Left colon (tissue), 2 donors: ENCODE measurements at regions not wholly inside any gene's neighbourhood (a gene's known extent, or its start where the extent isn't known, plus 50 kb on each side); places are given as distances from the start of the nearest gene placed in this dataset.

ENCODE experiments used
- ATAC-seq: fragments of 200-7000 bp; cut with Tn5 transposase; one replicate; pipeline ENCODE4 v1.9.1; 2020; ENCODE audit warnings: mild to moderate bottlenecking, moderate library complexity
- DNase-seq, 2 donors: peaks; one replicate each; pipeline ENCODE4 v3.0.0-alpha.2; 2020
- intact Hi-C, 2 donors: fragments of 100-400 bp; cut with DNase I in 1 of 2; cut with micrococcal nuclease in 1 of 2; formaldehyde crosslinking; loops; one replicate each; pipeline versions ENCODE4 v1.11.2 to v1.14.0; 2022; cut with DNase I, micrococcal nuclease
- donor health status: DM: no; HTN: no; CAD: no.
- donor health status: DM: yes; HTN: yes; CAD: no.

GRCh38 chr2:22855761-22856184, 529.2 kb upstream of the KLHL29 start:
- DNase-seq (no peak), ATAC-seq (no peak)
- intact Hi-C loops: no loop called here

GRCh38 chr2:22867973-22868372, 517.0 kb upstream of the KLHL29 start:
- ATAC-seq: no peak
- no peak for DNase-seq
- intact Hi-C loops: no loop called here

GRCh38 chr2:22878121-22878520, 506.9 kb upstream of the KLHL29 start:
- intact Hi-C loops: no loop called here
- DNase-seq (no peak), ATAC-seq (no peak)

- DNase-seq (no peak), ATAC-seq (no peak)
- intact Hi-C loops: no loop called here
These were observed 505.7 kb upstream of the KLHL29 start for GRCh38 chr2:22879009-22879863.

- ATAC-seq (no peak), DNase-seq (no peak)
- intact Hi-C loops: no loop called here
These were observed 504.8 kb upstream of the KLHL29 start for GRCh38 chr2:22880161-22880560.

- ATAC-seq (no peak), DNase-seq (no peak)
- intact Hi-C loops: no loop called here
These were observed 503.0 kb upstream of the KLHL29 start for GRCh38 chr2:22882011-22882410.

GRCh38 chr2:22882643-22883042, 502.3 kb upstream of the KLHL29 start:
- intact Hi-C loops: no loop called here
- DNase-seq (no peak), ATAC-seq (no peak)

GRCh38 chr2:22883054-22883453, 501.9 kb upstream of the KLHL29 start:
- no peak for ATAC-seq
- intact Hi-C loops: no loop called here
- DNase-seq: no peak

- ATAC-seq (no peak), DNase-seq (no peak)
- intact Hi-C loops: no loop called here
These were observed 499.7 kb upstream of the KLHL29 start for GRCh38 chr2:22885245-22885644.

- no peak for ATAC-seq
- DNase-seq: no peak
- intact Hi-C loops: no loop called here
These were observed 497.6 kb upstream of the KLHL29 start for GRCh38 chr2:22887426-22887825.

- intact Hi-C loops: no loop called here
- DNase-seq (no peak), ATAC-seq (no peak)
These were observed 497.1 kb upstream of the KLHL29 start for GRCh38 chr2:22887845-22888244.

- no peak for ATAC-seq
These were observed 494.8 kb upstream of the KLHL29 start for GRCh38 chr2:22890132-22890531.

GRCh38 chr2:22893761-22894517, 491.0 kb upstream of the KLHL29 start:
- intact Hi-C loops: no loop called here
- DNase-seq: peak in 1 of 2 donors; percentile 6
- ATAC-seq: no peak

More at GRCh38 chr2:22890132-22890531, 494.8 kb upstream of the KLHL29 start:
- intact Hi-C loops: no loop called here
- DNase-seq: no peak

GRCh38 chr2:22894761-22895160, 490.2 kb upstream of the KLHL29 start:
- ATAC-seq (no peak), DNase-seq (no peak)
- intact Hi-C loops: loop anchor here in 1 of 2 donors (5.0 kb wide), 1 partner anchor 458 kb away; no protein-coding TSS in a partner anchor

- ATAC-seq (no peak), DNase-seq (no peak)
- intact Hi-C loops: loop anchor here in 1 of 2 donors (5.0 kb wide), 1 partner anchor 455 kb away; no protein-coding TSS in a partner anchor
These were observed 487.6 kb upstream of the KLHL29 start for GRCh38 chr2:22897428-22897827.

GRCh38 chr2:22900674-22901073, 484.3 kb upstream of the KLHL29 start:
- DNase-seq: no peak
- no peak for ATAC-seq
- intact Hi-C loops: no loop called here

GRCh38 chr2:22901471-22902179, 483.4 kb upstream of the KLHL29 start:
- intact Hi-C loops: no loop called here
- DNase-seq (no peak), ATAC-seq (no peak)

GRCh38 chr2:22902180-22902550, 482.8 kb upstream of the KLHL29 start:
- no peak for ATAC-seq

GRCh38 chr2:22902662-22903165, 482.3 kb upstream of the KLHL29 start:
- ATAC-seq (no peak), DNase-seq (no peak)
- intact Hi-C loops: no loop called here

More at GRCh38 chr2:22902180-22902550, 482.8 kb upstream of the KLHL29 start:
- DNase-seq: no peak
- intact Hi-C loops: no loop called here
